ENCODE measurements at regions not wholly inside any gene's neighbourhood (a gene's known extent, or its start where the extent isn't known, plus 50 kb on each side); places are given as distances from the start of the nearest gene placed in this dataset.

GRCh38 chr20:52346797-52347196 is 155.2 kb upstream of the ZFP64 start:
- H3K4me1 ChIP-seq (ENCODE audit: insufficient read depth, low read length): no peaks in the 10 kb centered on the region
- DNase-seq (ENCODE audit: low spot score) (no peak), FAIRE-seq (no peak), ATAC-seq (no peak)
- H3K9ac ChIP-seq (ENCODE audit: insufficient read depth, low read depth, low read length): no peak overlapping the region
- ChIA-PET POLR2A (no interaction called here), CTCF (ENCODE audit: low intra/inter-chr PET ratio, low total read pairs) (no interaction called here)
- BruUV-seq (replicated peaks): no TSS peak
- no peak overlapping the region for H3K27ac ChIP-seq (ENCODE audit: extremely low read length, insufficient read depth, low read length)
- H3K4me3 ChIP-seq (replicated peaks in 1 of 3; ENCODE audit: insufficient read depth in 1 of 3, low read depth in 2 of 3, low read length in 3 of 3): no peak overlapping the region
- in situ Hi-C loops (cut with HindIII; ENCODE audit: extremely low pct_ligation_motif_present, low pct_unique_long_range_greater_than_20kb): no loop called here
- H3K36me3 ChIP-seq (replicated peaks in 1 of 2; ENCODE audit: control insufficient read depth in 1 of 2, insufficient read depth in 2 of 2, low read length in 2 of 2): no peaks in the 10 kb centered on the region
- no peaks in the 10 kb centered on the region for H3K9me3 ChIP-seq (ENCODE audit: low read length)
- no peak overlapping the region for H3K4me2 ChIP-seq (ENCODE audit: low read depth, low read length)
- H4K20me1 ChIP-seq (ENCODE audit: insufficient read depth, low read length): no peaks in the 10 kb centered on the region
- WGBS (ENCODE audit: low lambda C conversion rate): 30% methylated on average over 2 of the region's 2 CpGs
- no peak overlapping the region for H2AFZ ChIP-seq (ENCODE audit: low read length)
- H3K27me3 ChIP-seq (ENCODE audit: control insufficient read depth in 1 of 2, insufficient read depth in 2 of 2, low read length in 2 of 2): no peaks in the 10 kb centered on the region; a peak in 1 of 5 replicates
- TF ChIP-seq CEBPB (IDR thresholded peaks at IDR 0.05; ENCODE audit: borderline replicate concordance, low read depth, low read length): peak; percentile 88
- TF ChIP-seq RBFOX2 (IDR thresholded peaks at IDR 0.05; ENCODE audit: low read depth, low read length): no peak
- H3K79me2 ChIP-seq (ENCODE audit: insufficient read depth, low read length): no peaks in the 10 kb centered on the region
- intact Hi-C loops (cut with micrococcal nuclease; ENCODE audit: unreplicated experiment): no loop called here

- Histone ChIP-seq H3K4me2 (ENCODE audit: low read depth, low read length) (no peak overlapping the region), H3K9me3 (ENCODE audit: low read length) (no peaks in the 10 kb centered on the region), H3K27ac (ENCODE audit: extremely low read length, insufficient read depth, low read length) (no peak overlapping the region), H2AFZ (ENCODE audit: low read length) (no peak overlapping the region), H3K4me3 (replicated peaks in 1 of 3; ENCODE audit: insufficient read depth in 1 of 3, low read depth in 2 of 3, low read length in 3 of 3) (no peak overlapping the region), H3K79me2 (ENCODE audit: insufficient read depth, low read length) (no peaks in the 10 kb centered on the region), H3K4me1 (ENCODE audit: insufficient read depth, low read length) (no peaks in the 10 kb centered on the region), H3K27me3 (ENCODE audit: control insufficient read depth in 1 of 2, insufficient read depth in 2 of 2, low read length in 2 of 2) (peaks cover 0 to 2% of the 10 kb centered on the region in 2 experiments; a peak in 1 of 5 replicates), H4K20me1 (ENCODE audit: insufficient read depth, low read length) (no peaks in the 10 kb centered on the region), H3K36me3 (replicated peaks in 1 of 2; ENCODE audit: control insufficient read depth in 1 of 2, insufficient read depth in 2 of 2, low read length in 2 of 2) (no peaks in the 10 kb centered on the region), H3K9ac (ENCODE audit: insufficient read depth, low read depth, low read length) (no peak overlapping the region)
- FAIRE-seq (no peak), ATAC-seq (0 out of 3 replicates have a peak, but pooled peaks have one; percentile 28), DNase-seq (ENCODE audit: low spot score) (no peak)
- 16% methylated on average over 3 of the region's 3 CpGs for WGBS (ENCODE audit: low lambda C conversion rate)
- CTCF ChIA-PET (ENCODE audit: low intra/inter-chr PET ratio, low total read pairs): no interaction called here
- in situ Hi-C loops (cut with HindIII; ENCODE audit: extremely low pct_ligation_motif_present, low pct_unique_long_range_greater_than_20kb): no loop called here
- no TSS peak for BruUV-seq (replicated peaks)
- POLR2A ChIA-PET: no interaction called here
- intact Hi-C loops (cut with micrococcal nuclease; ENCODE audit: unreplicated experiment): no loop called here
- TF ChIP-seq CTCF (CRISPR knock-in tag; IDR thresholded peaks at IDR 0.05): peak; percentile 36
- 0 out of 2 replicates have a peak, but pooled peaks have one; percentile 16 for TF ChIP-seq STAG1 (CRISPR knock-in tag; IDR thresholded peaks at IDR 0.05)
- TF ChIP-seq ZXDC (CRISPR knock-in tag; IDR thresholded peaks at IDR 0.05): no peak
- no peak for TF ChIP-seq ZNF772 (CRISPR knock-in tag; IDR thresholded peaks at IDR 0.05)
Observed at GRCh38 chr20:52342913-52343312, 151.3 kb upstream of the ZFP64 start.
